Liver (tissue), 7 donors: ENCODE measurements at regions not wholly inside any gene's neighbourhood (a gene's known extent, or its start where the extent isn't known, plus 50 kb on each side); places are given as distances from the start of the nearest gene placed in this dataset.

ENCODE experiments used
- DNase-seq: peaks from one replicate; pipeline ENCODE4 v3.0.0-alpha.2; 2017; ENCODE audit warnings: low spot score
- H3K27ac ChIP-seq, 2 donors: one replicate each; pipeline ENCODE4 v1.7.0; 2013; ENCODE audit warnings: inconsistent platforms in 2 of 2, low read length in 2 of 2, control low read depth in 1 of 2, low read depth in 1 of 2, mild to moderate bottlenecking in 1 of 2
- H3K27me3 ChIP-seq, 4 donors: one replicate each; pipeline versions ENCODE4 v1.6.1 to v1.7.0; 2013; ENCODE audit warnings: low read length in 3 of 4, inconsistent platforms in 1 of 4, mild to moderate bottlenecking in 1 of 4, moderate library complexity in 1 of 4; ENCODE audit not compliant: control insufficient read depth in 4 of 4, insufficient read depth in 4 of 4
- H3K36me3 ChIP-seq, 4 donors: one replicate each; pipeline versions ENCODE4 v1.6.1 to v1.7.0; 2013; ENCODE audit warnings: low read length in 3 of 4, mild to moderate bottlenecking in 3 of 4, low read depth in 1 of 4, moderate library complexity in 1 of 4; ENCODE audit not compliant: control insufficient read depth in 4 of 4, insufficient read depth in 3 of 4
- H3K4me1 ChIP-seq, 4 donors: one replicate each; pipeline versions ENCODE4 v1.6.1 to v1.7.0; 2013; ENCODE audit warnings: low read length in 3 of 4, mild to moderate bottlenecking in 3 of 4, moderate library complexity in 1 of 4; ENCODE audit not compliant: control insufficient read depth in 4 of 4, insufficient read depth in 4 of 4
- H3K4me3 ChIP-seq, 3 donors: one replicate each; pipeline versions ENCODE4 v1.6.1 to v1.7.0; 2013; ENCODE audit warnings: low read length in 3 of 3, control low read depth in 1 of 3, low read depth in 1 of 3, mild to moderate bottlenecking in 1 of 3
- H3K9ac ChIP-seq, 2 donors: one replicate each; pipeline ENCODE4 v1.7.0; 2013; ENCODE audit warnings: low read length in 2 of 2, mild to moderate bottlenecking in 2 of 2, moderate library complexity in 2 of 2, control low read depth in 1 of 2, low read depth in 1 of 2
- H3K9me3 ChIP-seq, 4 donors: one replicate each; pipeline versions ENCODE4 v1.6.1 to v1.7.0; 2013; ENCODE audit warnings: low read length in 3 of 4; ENCODE audit not compliant: control insufficient read depth in 4 of 4
- ATF3 ChIP-seq: IDR thresholded peaks from 2 replicates; pipeline ENCODE4 v1.6.1; 2016; ENCODE audit warnings: antibody characterized with exemption
- EGR1 ChIP-seq, 2 donors: IDR thresholded peaks; 2 replicates each; pipeline ENCODE4 v1.6.1; 2016 to 2018; ENCODE audit warnings: antibody characterized with exemption in 2 of 2, low read depth in 2 of 2
- FOXA1 ChIP-seq: IDR thresholded peaks from 2 replicates; pipeline ENCODE4 v1.6.1; 2016; ENCODE audit warnings: antibody characterized with exemption
- FOXA2 ChIP-seq: IDR thresholded peaks from 2 replicates; pipeline ENCODE4 v1.6.1; 2016; ENCODE audit warnings: antibody characterized with exemption
- GABPA ChIP-seq, 2 donors: IDR thresholded peaks in 1 of 2; conservative IDR thresholded peaks in 1 of 2; 2 replicates each; pipeline ENCODE4 v1.6.1; 2016; ENCODE audit warnings: antibody characterized with exemption in 2 of 2, mild to moderate bottlenecking in 1 of 2, moderate library complexity in 1 of 2
- JUND ChIP-seq, 2 donors: IDR thresholded peaks; 2 replicates each; pipeline ENCODE4 v1.6.1; 2016; ENCODE audit warnings: antibody characterized with exemption in 2 of 2
- MAX ChIP-seq: IDR thresholded peaks from 2 replicates; pipeline ENCODE4 v1.6.1; 2016; ENCODE audit warnings: antibody characterized with exemption
- RAD21 ChIP-seq, 2 donors: IDR thresholded peaks; 2 replicates each; pipeline ENCODE4 v1.6.1; 2016; ENCODE audit warnings: antibody characterized with exemption in 2 of 2, mild to moderate bottlenecking in 2 of 2
- REST ChIP-seq: IDR thresholded peaks from 2 replicates; pipeline ENCODE4 v1.6.1; 2016; ENCODE audit warnings: antibody characterized with exemption, mild to moderate bottlenecking
- SP1 ChIP-seq: IDR thresholded peaks from 2 replicates; pipeline ENCODE4 v1.6.1; 2018; ENCODE audit warnings: antibody characterized with exemption, mild to moderate bottlenecking
- ZBTB33 ChIP-seq: IDR thresholded peaks from 2 replicates; pipeline ENCODE4 v1.6.1; 2016; ENCODE audit warnings: antibody characterized with exemption
- WGBS: extraction: QIAGEN DNeasy Blood & Tissue Kit; methylation state at CpG from one replicate; pipeline ENCODE4 v1.1.7; 2013; 5-methylcytosine and 5-hydroxymethylcytosine counted together
- donor health status: healthy.
- donor health status: healthy.
- donor health status: healthy.
- donor health status: healthy.

GRCh38 chr21:15964236-15964855 is 234.6 kb downstream of the USP25 start (continued):
- TF ChIP-seq REST, result no peak
- no peak for TF ChIP-seq FOXA2

GRCh38 chr21:15966231-15966630 is 236.4 kb downstream of the USP25 start:
- H3K4me1 ChIP-seq, result no peaks in the 10 kb centered on the region
- 81% methylated on average over 2 of the region's 2 CpGs for WGBS
- no peak for TF ChIP-seq MAX
- DNase-seq, result no peak
- no peak overlapping the region for H3K4me3 ChIP-seq
- H3K27ac ChIP-seq, result no peak overlapping the region
- no peak overlapping the region for H3K9ac ChIP-seq
- no peaks in the 10 kb centered on the region for H3K9me3 ChIP-seq
- peaks cover 0 to 2% (median 0%) of the 10 kb centered on the region in 4 donors for H3K27me3 ChIP-seq
- no peaks in the 10 kb centered on the region for H3K36me3 ChIP-seq

GRCh38 chr21:15966651-15967050 is 236.9 kb downstream of the USP25 start:
- Histone ChIP-seq H3K27me3 (peaks cover 0 to 2% (median 0%) of the 10 kb centered on the region in 4 donors), H3K9me3 (no peaks in the 10 kb centered on the region), H3K9ac (no peak overlapping the region), H3K36me3 (no peaks in the 10 kb centered on the region), H3K4me3 (no peak overlapping the region), H3K4me1 (no peaks in the 10 kb centered on the region), H3K27ac (no peak overlapping the region)
- no peak for TF ChIP-seq ATF3
- no peak for TF ChIP-seq FOXA2
- TF ChIP-seq MAX, result no peak
- TF ChIP-seq GABPA (IDR thresholded peaks at IDR 0.05 in 1 of 2, conservative IDR thresholded peaks at IDR 0.05 in 1 of 2), result no peak
- TF ChIP-seq JUND (IDR thresholded peaks at IDR 0.05), result no peak
- no peak for TF ChIP-seq FOXA1
- TF ChIP-seq RAD21 (IDR thresholded peaks at IDR 0.05), result no peak
- TF ChIP-seq EGR1 (IDR thresholded peaks at IDR 0.05; ENCODE audit: low read depth in 2 of 2), result no peak
- no peak for TF ChIP-seq SP1
- no peak for TF ChIP-seq ZBTB33
- 90% methylated on average over 1 of the region's 1 CpG for WGBS
- DNase-seq, result no peak
